NT2/D1 (cell line): ENCODE measurements at regions not wholly inside any gene's neighbourhood (a gene's known extent, or its start where the extent isn't known, plus 50 kb on each side); places are given as distances from the start of the nearest gene placed in this dataset.
"Not testable (repeated sequence)": the region's sequence is repeated elsewhere in the genome, so short reads cannot be mapped to it uniquely, and the experiment has no call there.

ENCODE experiments used
- DNase-seq: peaks from one replicate; pipeline ENCODE4 v3.0.0-alpha.2; 2011; ENCODE audit warnings: low read depth, low spot score
- H3K27me3 ChIP-seq: 2 replicates; pipeline ENCODE4 v1.6.0; 2011; ENCODE audit warnings: mild to moderate bottlenecking; ENCODE audit not compliant: insufficient read length, insufficient read depth
- H3K36me3 ChIP-seq: 2 replicates; pipeline ENCODE4 v1.6.1; 2011; ENCODE audit warnings: mild to moderate bottlenecking, low read length, mixed read lengths; ENCODE audit not compliant: insufficient read depth, insufficient read length
- H3K4me1 ChIP-seq: 2 replicates; pipeline ENCODE4 v1.5.1; 2011; ENCODE audit not compliant: insufficient read depth, insufficient read length
- H3K4me3 ChIP-seq: 2 replicates; pipeline ENCODE4 v1.5.1; 2011; ENCODE audit warnings: low read depth; ENCODE audit not compliant: insufficient read length
- H3K9ac ChIP-seq: 2 replicates; pipeline ENCODE4 v1.6.0; 2011; ENCODE audit warnings: low read depth; ENCODE audit not compliant: insufficient read length
- H3K9me3 ChIP-seq: 2 replicates; pipeline ENCODE4 v1.5.1; 2011; ENCODE audit warnings: mild to moderate bottlenecking, low read length; ENCODE audit not compliant: insufficient read depth
- SUZ12 ChIP-seq: IDR thresholded peaks from 2 replicates; pipeline ENCODE4 v1.6.1; 2011; ENCODE audit not compliant: insufficient read length, insufficient read depth; ENCODE audit errors: extremely low read depth
- YY1 ChIP-seq: IDR thresholded peaks from 2 replicates; pipeline ENCODE4 v1.6.1; 2011; ENCODE audit not compliant: insufficient read length, insufficient read depth
- ZNF274 ChIP-seq: IDR thresholded peaks from 2 replicates; pipeline ENCODE4 v1.6.1; 2011; ENCODE audit warnings: mild to moderate bottlenecking, low read depth, low read length

- no peak for TF ChIP-seq SUZ12
- no peak for TF ChIP-seq YY1
- Histone ChIP-seq H3K27me3 (no peaks in the 10 kb centered on the region), H3K4me3 (no peak overlapping the region), H3K9me3 (no peaks in the 10 kb centered on the region; the same call in 1 of the 2 replicates), H3K4me1 (no peaks in the 10 kb centered on the region), H3K36me3 (no peaks in the 10 kb centered on the region), H3K9ac (no peak overlapping the region)
- DNase-seq = no peak
Observed at GRCh38 chr5:93998951-93999455, 257.6 kb upstream of the POU5F2 start.

- Histone ChIP-seq H3K4me1 (no peaks in the 10 kb centered on the region), H3K9me3 (no peaks in the 10 kb centered on the region; the same call in 1 of the 2 replicates), H3K27me3 (no peaks in the 10 kb centered on the region), H3K9ac (no peak overlapping the region), H3K4me3 (no peak overlapping the region), H3K36me3 (no peaks in the 10 kb centered on the region)
- no peak for DNase-seq
- TF ChIP-seq ZNF274 = no peak
- TF ChIP-seq YY1 = no peak
- TF ChIP-seq SUZ12 = no peak
Observed at GRCh38 chr5:93997562-93997961, 256.2 kb upstream of the POU5F2 start.

- no peak for DNase-seq
- no peak for TF ChIP-seq SUZ12
- no peak for TF ChIP-seq YY1
- TF ChIP-seq ZNF274 = no peak
Observed at GRCh38 chr5:93995126-93995621, 253.8 kb upstream of the POU5F2 start.

GRCh38 chr5:93993161-93993560 lies 251.8 kb upstream of the POU5F2 start:
- no peaks in the 10 kb centered on the region for H3K36me3 ChIP-seq
- no peak overlapping the region for H3K4me3 ChIP-seq
- H3K9me3 ChIP-seq = no peaks in the 10 kb centered on the region
- no peak overlapping the region for H3K9ac ChIP-seq
- H3K27me3 ChIP-seq = no peaks in the 10 kb centered on the region
- no peak for DNase-seq
- TF ChIP-seq SUZ12 (no peak), ZNF274 (no peak), YY1 (no peak)
- H3K4me1 ChIP-seq = no peaks in the 10 kb centered on the region

More at GRCh38 chr5:93995126-93995621, 253.8 kb upstream of the POU5F2 start:
- no peak overlapping the region for H3K9ac ChIP-seq
- no peaks in the 10 kb centered on the region for H3K4me1 ChIP-seq
- H3K9me3 ChIP-seq = no peaks in the 10 kb centered on the region
- H3K36me3 ChIP-seq = no peaks in the 10 kb centered on the region
- no peaks in the 10 kb centered on the region for H3K27me3 ChIP-seq
- H3K4me3 ChIP-seq = no peak overlapping the region

- H3K4me3 ChIP-seq = no peak overlapping the region
- H3K9me3 ChIP-seq = no peaks in the 10 kb centered on the region
- no peaks in the 10 kb centered on the region for H3K36me3 ChIP-seq
- H3K4me1 ChIP-seq = no peaks in the 10 kb centered on the region
- no peak for DNase-seq
- no peak overlapping the region for H3K9ac ChIP-seq
- no peaks in the 10 kb centered on the region for H3K27me3 ChIP-seq
- no peak for TF ChIP-seq YY1
- TF ChIP-seq SUZ12 = no peak
- TF ChIP-seq ZNF274 = no peak
Observed at GRCh38 chr5:93990504-93991070, 249.2 kb upstream of the POU5F2 start.

- not testable (repeated sequence) for H3K36me3 ChIP-seq, H3K4me1 ChIP-seq, H3K4me3 ChIP-seq, H3K27me3 ChIP-seq, H3K9me3 ChIP-seq, H3K9ac ChIP-seq, DNase-seq
Observed at GRCh38 chr5:93985940-93986570, 244.7 kb upstream of the POU5F2 start.

DNA sequence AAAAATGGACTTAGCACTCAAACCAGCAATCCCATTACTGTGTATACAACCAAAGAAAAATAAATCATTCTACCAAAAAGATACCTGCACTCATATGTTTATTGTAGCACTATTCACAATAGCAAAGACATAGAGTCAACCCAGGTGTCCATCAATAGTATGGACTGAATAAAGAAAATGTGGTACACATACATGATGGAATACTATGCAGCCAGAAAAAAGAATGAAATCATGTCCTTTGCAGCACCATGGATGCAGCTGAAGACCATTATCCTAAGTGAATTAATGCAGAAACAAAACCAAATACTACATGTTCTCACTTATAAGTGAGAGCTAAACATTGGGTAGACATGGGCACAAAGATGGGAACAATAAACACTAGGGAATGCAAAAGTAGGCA lies 236.8 kb upstream of the POU5F2 start:
- Histone ChIP-seq H3K36me3 (no peaks in the 10 kb centered on the region), H3K27me3 (no peaks in the 10 kb centered on the region), H3K9ac (no peak overlapping the region), H3K4me3 (no peak overlapping the region), H3K9me3 (peaks cover 15% of the 10 kb centered on the region), H3K4me1 (no peaks in the 10 kb centered on the region)
- no peak for DNase-seq
- TF ChIP-seq SUZ12 (no peak), ZNF274 (no peak), YY1 (no peak)
